ENCODE measurements at regions not wholly inside any gene's neighbourhood (a gene's known extent, or its start where the extent isn't known, plus 50 kb on each side); places are given as distances from the start of the nearest gene placed in this dataset.

- ChIA-PET POLR2A (no interaction called here), CTCF (no interaction called here)
- Mint-ChIP-seq H3K27me3 (no peaks in the 10 kb centered on the region), H3K36me3 (ENCODE audit: low read depth) (no peaks in the 10 kb centered on the region), H3K27ac (no peak overlapping the region), H3K4me1 (no peaks in the 10 kb centered on the region), H3K4me3 (no peak overlapping the region), H3K9me3 (peaks cover 5% of the 10 kb centered on the region)
- DNase-seq = no peak
Observed at GRCh38 chr6:102389994-102390393, 996.5 kb downstream of the GRIK2 start.

GRCh38 chr6:102387326-102388033 lies 994.0 kb downstream of the GRIK2 start:
- H3K27ac Mint-ChIP-seq = no peak overlapping the region
- ChIA-PET CTCF (no interaction called here), POLR2A (no interaction called here)
- no peak overlapping the region for H3K4me3 Mint-ChIP-seq
- peaks cover 5% of the 10 kb centered on the region for H3K9me3 Mint-ChIP-seq
- H3K36me3 Mint-ChIP-seq (ENCODE audit: low read depth) = no peaks in the 10 kb centered on the region
- no peak for DNase-seq
- H3K4me1 Mint-ChIP-seq = no peaks in the 10 kb centered on the region
- H3K27me3 Mint-ChIP-seq = no peaks in the 10 kb centered on the region

- H3K9me3 Mint-ChIP-seq = no peaks in the 10 kb centered on the region
- H3K4me1 Mint-ChIP-seq = no peaks in the 10 kb centered on the region
- DNase-seq = no peak
- H3K36me3 Mint-ChIP-seq (ENCODE audit: low read depth) = no peaks in the 10 kb centered on the region
- CTCF ChIA-PET = no interaction called here
- no peak overlapping the region for H3K4me3 Mint-ChIP-seq
- no peak overlapping the region for H3K27ac Mint-ChIP-seq
- H3K27me3 Mint-ChIP-seq = no peaks in the 10 kb centered on the region
- POLR2A ChIA-PET = no interaction called here
Observed at GRCh38 chr6:102381203-102381602, 987.7 kb downstream of the GRIK2 start.

GRCh38 chr6:102356170-102356569 lies 962.7 kb downstream of the GRIK2 start:
- DNase-seq = no peak
- Mint-ChIP-seq H3K27ac (no peak overlapping the region), H3K4me1 (no peaks in the 10 kb centered on the region)

GRCh38 chr6:102355578-102355977 lies 962.1 kb downstream of the GRIK2 start:
- Mint-ChIP-seq H3K36me3 (ENCODE audit: low read depth) (no peaks in the 10 kb centered on the region), H3K27me3 (no peaks in the 10 kb centered on the region), H3K4me3 (no peak overlapping the region), H3K4me1 (no peaks in the 10 kb centered on the region), H3K9me3 (peaks cover 4% of the 10 kb centered on the region), H3K27ac (no peak overlapping the region)
- POLR2A ChIA-PET = no interaction called here
- CTCF ChIA-PET = no interaction called here
- no peak for DNase-seq

More at GRCh38 chr6:102356170-102356569, 962.7 kb downstream of the GRIK2 start:
- Mint-ChIP-seq H3K9me3 (peaks cover 4% of the 10 kb centered on the region), H3K27me3 (no peaks in the 10 kb centered on the region), H3K36me3 (ENCODE audit: low read depth) (no peaks in the 10 kb centered on the region), H3K4me3 (no peak overlapping the region)
- ChIA-PET CTCF (no interaction called here), POLR2A (no interaction called here)

- Mint-ChIP-seq H3K4me3 (no peak overlapping the region), H3K36me3 (ENCODE audit: low read depth) (no peaks in the 10 kb centered on the region), H3K27me3 (no peaks in the 10 kb centered on the region), H3K27ac (no peak overlapping the region), H3K4me1 (no peaks in the 10 kb centered on the region), H3K9me3 (peaks cover 4% of the 10 kb centered on the region)
- CTCF ChIA-PET = no interaction called here
- DNase-seq = no peak
- POLR2A ChIA-PET = no interaction called here
Observed at GRCh38 chr6:102352552-102352951, 959.0 kb downstream of the GRIK2 start.

GRCh38 chr6:102344769-102345168 lies 951.3 kb downstream of the GRIK2 start:
- Mint-ChIP-seq H3K4me3 (no peak overlapping the region), H3K9me3 (no peaks in the 10 kb centered on the region), H3K27ac (no peak overlapping the region), H3K4me1 (no peaks in the 10 kb centered on the region), H3K36me3 (ENCODE audit: low read depth) (no peaks in the 10 kb centered on the region), H3K27me3 (no peaks in the 10 kb centered on the region)
- DNase-seq = no peak
- POLR2A ChIA-PET = no interaction called here
- CTCF ChIA-PET = no interaction called here

- no peak overlapping the region for H3K4me3 Mint-ChIP-seq
- H3K9me3 Mint-ChIP-seq = no peaks in the 10 kb centered on the region
- H3K4me1 Mint-ChIP-seq = no peaks in the 10 kb centered on the region
- no peak for DNase-seq
- ChIA-PET CTCF (no interaction called here), POLR2A (no interaction called here)
- H3K36me3 Mint-ChIP-seq (ENCODE audit: low read depth) = no peaks in the 10 kb centered on the region
- no peaks in the 10 kb centered on the region for H3K27me3 Mint-ChIP-seq
- no peak overlapping the region for H3K27ac Mint-ChIP-seq
Observed at GRCh38 chr6:102340311-102340710, 946.8 kb downstream of the GRIK2 start.

GRCh38 chr6:102333736-102334135 lies 940.2 kb downstream of the GRIK2 start:
- Mint-ChIP-seq H3K36me3 (ENCODE audit: low read depth) (no peaks in the 10 kb centered on the region), H3K4me3 (no peak overlapping the region), H3K27ac (no peak overlapping the region), H3K9me3 (peaks cover 3% of the 10 kb centered on the region), H3K27me3 (no peaks in the 10 kb centered on the region), H3K4me1 (no peaks in the 10 kb centered on the region)
- ChIA-PET POLR2A (no interaction called here), CTCF (no interaction called here)
- DNase-seq = no peak

- Mint-ChIP-seq H3K4me1 (no peaks in the 10 kb centered on the region), H3K4me3 (no peak overlapping the region), H3K27me3 (no peaks in the 10 kb centered on the region), H3K27ac (no peak overlapping the region), H3K36me3 (ENCODE audit: low read depth) (no peaks in the 10 kb centered on the region), H3K9me3 (no peaks in the 10 kb centered on the region)
- POLR2A ChIA-PET = no interaction called here
- CTCF ChIA-PET = no interaction called here
- DNase-seq = no peak
Observed at GRCh38 chr6:102327697-102328225, 934.3 kb downstream of the GRIK2 start.

- H3K36me3 Mint-ChIP-seq (ENCODE audit: low read depth) = no peaks in the 10 kb centered on the region
- ChIA-PET CTCF (no interaction called here), POLR2A (no interaction called here)
- DNase-seq = no peak
- no peaks in the 10 kb centered on the region for H3K9me3 Mint-ChIP-seq
- H3K4me1 Mint-ChIP-seq = no peaks in the 10 kb centered on the region
- no peaks in the 10 kb centered on the region for H3K27me3 Mint-ChIP-seq
- no peak overlapping the region for H3K27ac Mint-ChIP-seq
- no peak overlapping the region for H3K4me3 Mint-ChIP-seq
Observed at GRCh38 chr6:102313699-102314098, 920.2 kb downstream of the GRIK2 start.

- Mint-ChIP-seq H3K9me3 (peaks cover 4% of the 10 kb centered on the region), H3K27ac (no peak overlapping the region), H3K27me3 (no peaks in the 10 kb centered on the region), H3K36me3 (ENCODE audit: low read depth) (no peaks in the 10 kb centered on the region), H3K4me1 (no peaks in the 10 kb centered on the region), H3K4me3 (no peak overlapping the region)
- no peak for DNase-seq
- POLR2A ChIA-PET = no interaction called here
- CTCF ChIA-PET = no interaction called here
Observed at GRCh38 chr6:102309700-102310099, 916.2 kb downstream of the GRIK2 start.

- DNase-seq = no peak
- Mint-ChIP-seq H3K4me1 (no peaks in the 10 kb centered on the region), H3K36me3 (ENCODE audit: low read depth) (no peaks in the 10 kb centered on the region), H3K27me3 (no peaks in the 10 kb centered on the region), H3K27ac (no peak overlapping the region), H3K4me3 (no peak overlapping the region), H3K9me3 (peaks cover 16% of the 10 kb centered on the region)
- ChIA-PET POLR2A (no interaction called here), CTCF (no interaction called here)
Observed at GRCh38 chr6:102300350-102300749, 906.8 kb downstream of the GRIK2 start.

GRCh38 chr6:102298051-102298450 lies 904.5 kb downstream of the GRIK2 start:
- Mint-ChIP-seq H3K27me3 (no peaks in the 10 kb centered on the region), H3K4me1 (no peaks in the 10 kb centered on the region), H3K27ac (no peak overlapping the region), H3K9me3 (peaks cover 24% of the 10 kb centered on the region), H3K36me3 (ENCODE audit: low read depth) (no peaks in the 10 kb centered on the region), H3K4me3 (no peak overlapping the region)
- POLR2A ChIA-PET = no interaction called here
- no peak for DNase-seq
- CTCF ChIA-PET = no interaction called here

All from activated CD4-positive, alpha-beta memory T cell treated with anti-CD3 and anti-CD28 coated beads, Interleukin-2, amount 10 ng/mL, durations not matched to agents 7 days and 5 days (primary cell).